ENCODE measurements at regions not wholly inside any gene's neighbourhood (a gene's known extent, or its start where the extent isn't known, plus 50 kb on each side); places are given as distances from the start of the nearest gene placed in this dataset.

DNA sequence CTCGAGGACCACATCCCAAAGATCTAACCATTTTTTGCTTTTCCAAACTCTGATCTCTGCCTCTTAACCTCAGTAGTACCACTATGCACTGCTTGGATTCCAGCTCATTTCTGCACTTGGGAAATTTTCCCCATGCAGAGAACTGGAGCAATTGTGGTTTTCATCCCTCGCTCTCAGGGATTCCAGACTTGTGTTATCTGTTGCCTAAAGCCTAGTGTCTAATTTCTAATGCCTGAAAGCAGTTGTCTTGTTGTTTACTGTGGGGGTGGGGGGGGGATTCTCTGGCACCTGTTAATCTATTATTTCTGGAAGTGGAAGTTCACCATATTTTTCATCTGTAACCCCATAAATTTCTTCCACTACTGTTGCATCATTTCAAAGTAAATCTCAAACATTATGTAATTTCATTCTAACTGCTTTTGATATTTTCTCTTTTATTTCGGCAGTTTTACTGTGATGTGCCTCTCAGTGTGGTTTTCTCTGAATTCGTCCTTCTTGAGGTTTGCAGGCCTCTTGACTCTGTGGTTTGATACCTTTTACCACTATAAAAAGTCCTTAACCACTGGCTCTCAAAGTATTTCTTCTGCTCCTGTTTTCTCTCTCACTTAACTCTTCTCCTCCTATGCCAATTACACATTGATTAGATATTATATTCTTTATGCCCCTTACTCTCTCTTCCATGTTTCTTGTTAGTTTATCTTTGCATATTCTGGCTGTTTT, 205.6 kb upstream of the EOLA2 start:
- DNase-seq: no peak

DNA sequence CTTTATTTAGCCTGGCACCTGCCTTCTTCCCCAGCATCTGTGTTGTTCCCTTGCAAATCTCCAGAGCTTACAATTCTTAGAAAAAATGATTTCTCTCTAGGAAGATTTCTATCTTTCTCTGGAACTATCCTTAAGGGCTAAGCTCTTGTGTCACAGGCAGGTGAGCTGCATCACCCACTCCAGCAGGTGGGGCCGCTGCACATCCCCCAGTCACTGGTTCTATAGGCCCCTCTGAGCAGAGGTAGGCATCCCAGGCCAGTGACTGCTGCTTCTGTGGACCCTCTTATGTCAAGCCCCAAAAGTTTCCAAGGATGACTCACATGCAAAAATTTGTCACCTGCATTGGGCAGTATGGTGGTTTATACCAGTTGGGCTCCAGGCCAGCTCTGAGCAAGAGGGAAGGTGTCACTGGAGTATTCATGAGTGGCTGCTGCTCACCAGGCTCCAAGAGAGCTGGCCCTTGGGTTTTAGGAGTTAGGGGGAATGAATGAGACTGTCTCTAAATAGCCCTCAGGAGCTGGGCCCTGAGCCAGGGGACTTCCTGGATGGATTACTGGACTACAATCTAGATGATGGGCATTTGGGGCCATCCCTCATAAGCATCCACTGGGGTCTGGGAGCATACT, 208.1 kb upstream of the EOLA2 start:
- DNase-seq: peak; percentile 1

DNA sequence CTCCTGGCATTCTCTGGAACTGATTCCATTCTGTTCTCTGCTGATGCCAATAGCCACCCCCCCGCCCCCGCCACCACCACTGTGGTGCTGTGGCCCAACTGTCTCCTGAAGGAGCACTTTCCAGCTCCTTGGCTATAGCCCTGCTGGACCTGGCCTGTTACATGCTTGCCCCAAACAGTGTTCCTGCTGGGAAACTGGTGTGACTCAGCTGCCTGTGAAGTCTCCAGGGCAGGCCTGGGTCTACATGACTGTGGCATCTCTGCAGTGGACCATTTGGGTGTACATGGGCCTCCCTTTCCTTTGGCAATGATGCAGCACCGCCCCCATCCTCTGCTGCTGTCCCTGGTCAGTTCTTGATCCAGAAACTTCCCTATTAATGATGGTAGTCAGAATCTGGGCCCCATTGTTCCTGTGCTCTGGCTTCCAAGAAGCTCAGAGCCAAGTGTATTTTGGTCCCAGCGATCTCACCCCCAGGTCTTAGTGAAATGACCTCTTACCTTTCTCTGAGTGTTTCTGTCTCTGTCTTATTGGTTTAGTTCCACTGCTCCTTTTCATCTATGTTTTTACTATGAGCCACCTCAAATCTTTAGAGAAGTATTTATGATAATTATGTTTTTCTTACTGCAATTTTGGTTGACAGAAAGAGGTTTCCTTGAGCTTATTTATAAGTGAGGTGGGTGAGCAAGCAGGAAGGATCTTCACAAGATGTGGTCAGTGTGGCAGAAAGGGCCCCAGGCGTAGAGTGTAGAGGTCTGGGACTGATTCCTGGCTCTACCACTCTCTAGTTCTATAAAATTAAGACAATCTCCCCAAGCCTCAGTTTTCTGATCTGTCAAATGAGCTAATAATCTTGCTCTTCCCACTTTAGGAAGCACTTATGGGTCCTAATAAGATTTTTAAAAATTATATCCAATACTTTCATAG, 210.7 kb upstream of the EOLA2 start:
- no peak for DNase-seq

DNA sequence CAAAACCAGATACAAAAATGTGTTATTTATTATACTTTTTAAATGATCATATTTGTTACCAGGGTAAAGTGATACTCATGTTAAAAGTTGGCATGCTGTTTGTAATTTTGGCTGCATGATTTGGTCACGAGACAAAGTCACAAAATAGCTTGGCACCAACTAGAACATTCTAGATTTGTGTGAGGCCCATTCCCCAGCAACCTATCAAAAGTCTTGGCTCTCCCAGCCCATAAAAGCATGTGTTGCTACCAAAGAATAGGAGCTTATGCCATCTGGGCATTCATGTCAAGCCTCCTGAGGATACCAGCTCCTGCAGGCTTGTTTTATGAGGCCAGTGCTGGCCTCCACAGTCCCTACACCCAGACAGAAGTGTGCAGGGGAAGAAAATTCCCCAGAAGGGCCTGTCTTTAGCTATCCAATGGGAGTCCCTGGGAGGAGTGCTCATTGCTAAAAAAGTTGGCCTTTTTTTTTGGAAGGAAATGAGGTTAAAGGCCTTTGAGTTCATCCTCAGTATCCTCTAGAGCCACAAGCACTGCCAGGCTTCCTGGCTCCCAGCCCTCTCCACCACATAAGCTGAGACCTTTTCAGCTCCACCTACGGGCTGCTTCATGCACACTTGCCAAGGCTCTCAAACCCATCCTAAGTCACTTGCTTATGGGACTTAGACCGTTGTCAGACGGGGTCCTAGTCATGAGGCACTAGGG, 211.9 kb upstream of the EOLA2 start:
- DNase-seq: no peak

DNA sequence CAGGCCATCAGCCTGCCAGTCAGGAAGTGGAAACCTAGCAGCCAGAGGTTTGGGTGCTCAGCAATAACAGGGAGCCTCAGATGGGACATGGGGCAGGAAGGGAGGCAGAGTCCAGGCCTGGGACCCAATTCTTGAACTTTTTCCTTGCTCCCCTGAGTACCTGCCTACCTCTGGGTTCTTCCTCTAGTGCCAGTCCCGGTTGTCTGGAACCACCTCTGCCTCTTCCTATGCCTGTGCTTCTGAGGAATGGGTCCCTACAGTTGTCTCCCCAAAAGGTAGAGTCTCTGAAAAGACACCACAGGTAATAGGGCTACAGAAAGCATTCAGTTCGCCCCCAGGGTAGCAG, 212.4 kb upstream of the MAMLD1 start:
- no peak for DNase-seq

DNA sequence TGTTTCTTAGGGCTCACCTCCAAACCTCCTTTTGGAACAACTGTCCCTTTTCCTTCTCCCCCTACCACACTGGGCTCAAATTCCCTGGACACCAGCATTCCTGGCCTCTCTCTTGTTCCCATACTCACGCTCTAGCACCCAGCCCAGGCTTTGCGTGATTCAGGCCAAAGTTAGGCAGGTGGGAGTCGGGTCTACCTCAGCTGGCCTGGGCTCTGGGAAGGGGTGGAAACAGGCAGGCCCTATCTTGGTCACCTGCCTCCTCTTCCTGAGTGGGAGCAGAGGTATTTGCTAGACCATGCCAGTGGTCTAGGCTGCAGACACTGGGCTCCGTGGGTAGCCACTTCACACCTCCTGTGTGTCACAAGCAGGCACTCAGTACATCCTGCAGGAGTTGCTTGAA, 211.1 kb upstream of the MAMLD1 start:
- DNase-seq: no peak

DNA sequence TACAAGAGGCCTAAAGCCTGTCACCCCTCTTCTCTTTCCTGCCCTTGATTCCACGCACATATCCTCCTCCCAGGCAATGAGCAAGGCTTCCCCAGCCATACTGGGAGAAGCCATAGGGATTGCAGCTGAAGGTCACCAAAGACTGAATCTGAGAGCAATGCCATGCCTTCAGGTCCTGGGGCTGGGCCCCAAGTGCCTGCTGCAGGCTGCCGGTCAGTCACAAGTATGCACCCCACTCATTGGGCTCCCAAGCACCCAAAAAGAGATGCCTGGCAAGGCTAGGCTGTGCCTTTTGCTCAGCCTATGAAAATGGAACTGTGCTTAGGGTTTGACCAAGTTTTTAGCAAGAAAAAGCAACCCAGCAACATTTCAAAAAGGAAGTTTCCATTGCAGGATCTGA, 210.6 kb upstream of the MAMLD1 start:
- no peak for DNase-seq

DNA sequence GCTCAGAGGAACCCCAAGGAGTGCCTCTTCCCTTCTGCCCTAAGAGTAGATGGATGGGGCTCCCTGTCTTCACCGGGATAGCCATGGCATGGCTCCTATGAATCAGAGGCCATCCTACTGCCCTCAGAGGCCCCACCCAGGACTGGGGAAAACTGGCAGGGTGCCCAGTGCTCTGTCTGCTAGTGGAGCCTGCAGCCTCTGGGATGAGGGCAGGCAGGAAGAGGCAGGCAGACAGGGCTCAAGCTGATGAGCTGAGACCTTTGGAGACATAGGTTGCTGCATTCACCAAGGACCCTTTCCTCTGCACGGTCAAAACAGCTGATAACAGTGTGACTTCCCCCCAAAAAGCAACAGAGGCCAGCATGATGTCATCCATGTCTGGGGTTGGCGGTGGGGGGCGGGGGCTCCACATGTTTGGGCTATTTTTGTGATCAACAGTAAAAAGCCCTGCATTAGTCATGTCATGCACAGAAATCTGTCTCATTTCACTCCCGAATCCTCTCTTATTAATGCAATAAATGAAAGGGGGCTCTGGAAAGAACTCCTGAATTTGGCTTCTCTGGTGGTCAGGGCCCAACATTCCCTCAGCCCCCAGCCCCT, 207.6 kb upstream of the MAMLD1 start:
- peak; percentile 1 for DNase-seq

DNA sequence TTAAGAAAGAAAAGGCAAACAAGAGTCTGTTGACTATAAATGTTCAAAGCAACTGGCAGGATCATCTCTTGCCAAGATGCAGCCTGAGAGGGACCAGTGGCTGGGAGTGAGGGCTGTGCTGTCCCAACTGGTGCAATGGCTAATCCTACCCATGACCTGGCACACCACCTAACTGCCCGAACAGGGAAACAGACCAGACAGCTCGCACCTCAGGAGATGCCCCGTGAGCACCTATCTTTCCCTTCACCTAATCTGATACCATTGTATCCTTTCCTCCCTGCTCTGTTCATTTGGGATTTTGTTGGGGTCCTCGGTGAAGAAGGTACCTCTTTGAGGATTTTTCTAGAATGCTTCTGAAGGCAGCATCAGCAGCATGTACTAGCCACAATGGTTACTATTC, 206.5 kb upstream of the MAMLD1 start:
- DNase-seq: no peak

DNA sequence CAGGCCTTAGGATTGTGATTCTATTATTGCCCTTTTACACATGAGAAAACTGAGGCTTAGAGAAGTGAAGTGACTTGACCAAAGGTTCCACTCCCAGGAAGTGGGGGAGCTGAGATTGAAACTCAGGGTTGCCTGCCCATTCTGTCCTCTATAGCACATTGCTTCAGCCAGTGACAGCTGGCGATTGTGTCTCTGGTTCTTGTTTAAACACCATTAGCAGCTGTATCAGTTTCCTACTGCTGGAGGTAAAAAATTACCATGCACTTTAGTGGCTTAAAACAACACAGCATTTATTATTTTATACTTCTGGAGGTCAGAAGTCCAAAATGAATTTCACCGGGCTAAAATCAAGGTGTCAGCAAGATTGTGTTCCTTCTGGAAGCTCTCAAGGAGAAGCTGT, 205.8 kb upstream of the MAMLD1 start:
- DNase-seq: no peak

DNA sequence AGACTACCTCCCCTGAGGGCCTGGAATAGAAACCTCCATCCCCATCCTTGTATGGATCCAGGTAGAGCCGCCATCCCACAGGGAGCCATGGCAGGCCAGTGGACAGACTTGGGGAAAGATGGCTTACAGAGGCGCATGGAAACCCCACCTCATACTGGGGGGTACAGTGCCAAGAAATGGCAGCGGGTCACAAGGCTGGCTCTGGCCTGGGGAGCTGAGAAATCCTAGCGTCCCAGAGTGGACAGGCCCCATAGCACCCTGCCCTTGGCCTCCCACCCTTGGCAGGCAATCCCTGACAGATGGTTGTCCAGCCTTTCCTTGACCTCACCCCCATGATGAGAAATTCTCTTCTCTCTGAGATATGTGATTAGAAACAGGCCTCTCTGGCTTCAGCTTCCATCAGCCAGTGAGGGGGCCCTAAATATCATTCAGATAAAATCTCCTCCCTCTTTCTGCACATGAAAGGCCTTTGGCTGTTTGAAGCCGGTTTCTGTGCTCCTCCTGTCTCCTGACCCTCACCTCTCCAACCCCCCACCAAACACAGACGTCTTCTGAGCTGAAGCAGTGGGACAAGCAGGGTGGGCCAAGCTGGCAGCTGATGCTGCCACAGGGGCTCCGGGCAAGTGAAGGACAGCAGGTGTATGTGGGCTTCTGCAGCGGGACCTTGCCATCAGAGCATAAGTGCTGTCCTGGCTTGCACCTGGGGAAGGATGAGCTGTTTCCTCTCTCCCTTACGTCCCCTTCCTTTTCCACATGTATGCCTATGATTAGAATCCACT, 204.4 kb upstream of the MAMLD1 start:
- DNase-seq: no peak

DNA sequence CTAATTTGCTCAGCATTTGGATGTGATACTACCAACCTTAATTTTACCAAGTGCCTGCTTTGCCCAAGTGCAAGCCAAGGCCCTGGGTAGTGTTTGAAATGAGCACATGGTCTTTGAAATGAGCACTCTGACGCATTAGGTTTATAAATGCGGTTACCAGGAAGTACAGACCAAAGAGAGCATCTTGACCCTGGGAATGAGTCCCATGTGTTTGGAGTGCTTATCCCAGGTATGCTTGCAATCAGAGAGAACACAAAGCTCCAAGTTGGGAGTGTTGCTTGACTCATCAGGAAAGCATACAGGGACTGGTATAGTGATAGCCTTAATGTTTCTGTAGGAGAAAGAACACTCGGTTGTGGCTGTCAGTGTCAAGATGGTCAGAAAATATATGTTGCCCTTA, 203.6 kb upstream of the MAMLD1 start:
- DNase-seq: no peak

DNA sequence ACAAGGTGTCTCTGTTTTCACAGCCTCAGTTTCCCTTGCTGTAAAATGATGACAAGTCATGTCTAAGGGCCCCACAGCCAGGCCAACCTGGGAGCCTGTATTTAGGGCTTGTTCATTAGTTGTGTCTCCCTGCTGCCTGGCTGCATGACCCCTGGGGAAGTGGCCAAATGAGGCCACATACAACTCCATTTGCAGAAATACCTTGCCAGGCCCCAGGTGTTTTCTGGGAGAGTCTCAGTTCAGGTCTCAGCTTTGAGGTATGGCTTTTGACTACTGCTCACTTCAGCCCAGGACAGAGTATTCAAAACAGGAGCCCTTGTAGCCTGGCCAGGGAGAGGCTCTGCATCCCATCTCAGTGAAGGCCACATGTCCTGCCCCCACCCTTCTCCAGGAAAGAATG, 202.5 kb upstream of the MAMLD1 start:
- DNase-seq: no peak

DNA sequence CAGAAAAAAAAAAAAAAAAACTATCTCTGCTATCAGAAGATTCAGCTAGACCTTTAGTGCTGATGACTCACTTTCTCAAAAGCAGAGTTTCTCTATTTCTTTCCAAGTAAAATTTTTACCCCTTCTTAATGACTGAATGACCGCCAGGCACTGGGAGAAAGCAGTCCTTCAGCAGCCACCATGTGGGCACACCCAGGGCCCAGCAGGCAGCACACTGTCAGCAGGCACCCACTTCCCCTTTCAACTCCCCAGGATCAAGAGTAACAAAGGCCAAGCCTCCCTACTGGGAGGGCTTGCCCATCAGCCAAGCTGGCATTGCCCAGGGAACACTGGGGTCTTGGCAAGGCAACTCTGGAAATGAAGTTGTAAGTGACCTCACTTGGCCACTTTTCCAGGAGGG, 201.9 kb upstream of the MAMLD1 start:
- no peak for DNase-seq

DNA sequence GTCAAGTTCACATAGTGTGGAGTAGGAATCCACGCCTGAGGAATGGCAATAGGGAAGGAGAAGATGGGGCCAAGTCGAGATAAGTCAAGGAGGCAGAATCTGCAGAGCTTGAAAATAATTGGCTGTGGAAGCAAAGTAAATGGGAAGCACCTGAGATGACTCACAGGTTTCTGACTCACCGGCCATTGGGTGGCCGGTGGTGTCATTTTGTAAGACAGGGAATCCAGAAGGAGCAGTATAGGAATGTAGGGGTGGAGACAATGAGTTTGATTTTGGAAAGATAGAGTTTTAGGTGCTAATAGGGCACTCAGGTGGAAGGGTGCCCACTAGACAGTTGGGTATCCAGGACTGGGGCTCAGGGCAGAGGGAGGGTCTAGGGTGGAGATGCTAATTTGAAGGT, 201.0 kb upstream of the MAMLD1 start:
- no peak for DNase-seq

DNA sequence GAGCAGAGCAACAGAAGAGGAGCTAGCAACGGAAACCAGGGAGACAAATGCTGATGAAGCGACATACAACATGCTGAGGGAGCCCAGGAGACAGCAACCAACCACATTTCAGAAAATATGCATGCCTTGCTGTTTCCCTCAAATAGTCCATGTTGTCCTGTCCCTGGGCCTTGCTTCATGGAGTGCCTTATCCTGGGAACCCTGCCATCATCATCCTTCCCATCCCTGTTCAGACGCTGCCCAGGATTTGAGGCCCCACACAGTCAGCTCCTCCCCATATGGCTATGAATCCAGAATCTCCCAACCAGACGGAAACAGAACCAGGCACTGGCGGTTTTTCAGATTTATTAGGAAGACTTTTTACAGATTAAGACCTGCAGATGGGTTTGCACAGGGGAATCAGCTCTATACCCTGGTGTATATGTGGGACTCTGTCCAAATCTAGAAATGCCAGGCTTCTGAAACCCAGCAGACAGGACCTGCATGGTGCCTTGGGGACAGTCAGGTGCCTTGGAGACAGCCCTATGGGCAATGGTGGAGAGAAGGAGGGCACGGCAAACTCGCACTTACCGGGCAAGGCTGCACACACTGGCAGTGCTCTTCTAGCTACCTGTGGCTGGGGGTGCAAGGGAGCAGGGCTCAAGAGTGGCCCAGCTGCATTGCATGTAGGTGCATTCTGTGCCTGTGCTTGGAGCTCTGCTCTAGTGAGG, 199.7 kb upstream of the MAMLD1 start:
- DNase-seq: no peak

DNA sequence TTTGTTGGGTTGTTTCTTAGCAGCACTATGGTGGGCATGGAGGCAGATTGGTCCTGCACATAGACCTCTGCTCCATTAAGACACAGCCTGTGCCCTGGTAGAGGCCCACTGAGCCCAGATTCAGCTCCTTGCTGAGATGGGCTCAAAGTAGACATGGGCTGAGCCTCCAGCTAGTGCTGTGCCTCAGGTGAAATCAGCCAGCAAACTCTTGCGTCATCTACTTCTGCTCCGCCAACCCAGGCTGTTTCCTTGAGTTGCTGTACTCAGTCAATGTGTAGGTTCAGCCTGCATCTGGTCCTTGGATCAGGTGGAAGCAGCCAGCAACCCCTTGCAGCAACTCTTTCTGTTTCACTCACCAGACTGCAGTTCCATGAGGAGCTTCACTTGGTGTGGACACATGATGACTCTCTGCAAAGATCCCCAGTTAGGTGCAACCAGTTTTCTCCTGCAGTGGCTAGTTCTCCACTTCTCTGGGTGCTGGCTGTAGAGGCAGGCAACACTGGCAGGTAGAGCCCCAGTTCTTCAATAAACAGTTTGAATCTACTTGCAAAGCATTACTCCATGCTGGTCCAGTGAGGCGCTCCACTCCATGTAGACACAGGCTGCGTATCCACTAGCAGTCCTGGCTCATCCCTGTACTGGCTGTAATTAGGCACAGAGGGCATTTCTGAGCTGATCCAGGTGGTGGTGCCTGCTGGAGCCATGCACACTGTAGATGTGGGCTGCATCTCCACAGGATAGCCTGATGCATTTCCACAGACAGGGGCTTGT, 199.0 kb upstream of the MAMLD1 start:
- no peak for DNase-seq

DNA sequence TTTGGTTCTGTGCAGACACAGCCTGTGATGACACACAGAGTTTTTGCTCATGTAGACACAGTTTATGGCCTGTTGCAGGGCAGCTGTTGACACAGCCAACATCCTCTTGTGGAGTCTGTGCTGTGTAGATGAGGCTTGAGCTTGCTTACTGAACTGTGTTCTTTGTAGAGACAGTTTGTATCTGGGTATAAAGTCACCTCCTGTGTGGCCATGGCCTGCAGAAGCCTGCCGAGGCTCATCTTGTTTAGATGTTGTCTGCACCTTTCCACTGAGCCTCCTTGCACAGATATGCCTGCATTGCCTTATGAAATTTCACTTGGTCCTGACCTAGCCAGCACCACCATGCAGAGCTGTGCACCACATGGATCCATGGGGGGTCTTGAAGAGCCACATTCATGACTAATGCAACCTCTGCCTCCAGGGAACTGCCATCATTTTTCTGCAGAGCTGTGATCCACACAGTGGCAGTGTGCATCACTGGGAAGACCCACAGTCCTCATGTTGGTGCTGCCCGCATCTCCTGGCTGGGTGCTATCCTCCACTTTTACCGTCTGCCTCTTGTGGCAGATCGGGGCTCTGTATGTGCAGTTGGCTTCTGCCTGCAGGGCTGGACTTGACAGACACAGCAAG, 198.0 kb upstream of the MAMLD1 start:
- no peak for DNase-seq

DNA sequence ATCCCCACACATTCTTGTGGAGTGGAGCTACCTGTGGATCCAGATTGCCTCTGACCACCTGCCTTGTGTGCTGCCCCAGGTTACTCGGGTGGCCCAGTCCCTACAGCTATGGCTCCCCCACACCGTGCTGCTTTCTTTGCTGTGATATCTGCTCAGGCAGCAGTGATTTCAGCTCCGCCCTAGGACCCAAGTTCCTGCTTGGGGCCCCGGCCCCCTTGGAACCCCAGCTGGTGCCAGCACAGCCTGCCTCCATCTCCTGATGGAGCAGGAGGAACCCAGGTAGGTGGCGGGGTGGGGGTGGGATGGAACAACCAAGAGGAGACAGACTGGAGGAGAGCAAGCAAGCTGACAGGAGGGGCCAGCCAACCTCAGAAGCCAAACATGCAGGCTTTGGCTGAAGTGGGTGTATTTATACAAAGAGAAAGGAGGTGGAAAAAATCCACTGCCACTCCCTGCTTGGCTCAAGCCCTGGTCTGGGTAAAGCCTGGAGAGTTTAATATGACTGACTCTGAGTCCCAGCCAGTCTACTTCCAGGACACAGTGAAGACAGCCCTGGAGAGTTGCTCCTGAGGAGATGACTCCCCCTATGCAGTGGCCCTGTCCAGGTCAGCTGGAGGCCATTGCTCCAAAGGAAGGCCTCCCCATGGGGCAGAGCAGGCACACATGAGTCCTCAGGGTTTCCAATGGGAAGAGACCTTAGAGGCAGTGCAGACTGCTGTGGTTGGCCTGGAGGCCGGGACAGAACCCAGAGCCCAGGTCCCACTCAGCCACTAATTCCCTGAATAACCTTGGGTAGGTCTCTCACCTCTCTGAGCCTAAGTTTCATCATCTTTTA, 197.1 kb upstream of the MAMLD1 start:
- DNase-seq: no peak
